Erythroblast (primary cell): ENCODE measurements at regions not wholly inside any gene's neighbourhood (a gene's known extent, or its start where the extent isn't known, plus 50 kb on each side); places are given as distances from the start of the nearest gene placed in this dataset.

Source experiments
- GATA1 ChIP-seq: IDR thresholded peaks from 2 replicates; pipeline ENCODE4 v1.6.1; 2011; ENCODE audit warnings: low read depth, mild to moderate bottlenecking, control low read depth, low read length, moderate library complexity
- POLR2A ChIP-seq: IDR thresholded peaks from 2 replicates; pipeline ENCODE4 v1.6.1; 2011; ENCODE audit warnings: mild to moderate bottlenecking, low read length

DNA sequence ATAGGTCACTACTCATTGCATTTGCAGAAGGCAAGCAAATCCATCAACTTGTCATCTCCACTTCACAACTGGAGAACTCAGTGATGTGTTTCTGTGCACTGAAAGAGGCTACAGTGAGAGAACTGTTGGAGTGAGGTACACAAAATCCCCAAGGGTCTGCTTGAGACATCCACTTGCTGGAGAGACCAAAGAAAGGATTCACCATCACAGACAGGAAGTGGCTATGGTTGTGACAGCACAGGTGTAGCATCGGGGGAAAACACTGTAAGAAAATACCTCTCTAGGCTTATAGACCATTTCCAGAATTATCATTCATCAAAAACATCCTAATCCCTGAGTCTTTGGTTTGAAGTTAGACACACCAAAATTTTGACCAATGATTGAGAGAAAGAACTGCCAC lies 201.3 kb upstream of the OR4E1 start:
- TF ChIP-seq POLR2A, result no peak
- no peak for TF ChIP-seq GATA1
